Glomerular visceral epithelial cell (primary cell): ENCODE measurements at regions not wholly inside any gene's neighbourhood (a gene's known extent, or its start where the extent isn't known, plus 50 kb on each side); places are given as distances from the start of the nearest gene placed in this dataset.
"Not testable (repeated sequence)": the region's sequence is repeated elsewhere in the genome, so short reads cannot be mapped to it uniquely, and the experiment has no call there.

Source experiments
- DNase-seq: peaks from one replicate; pipeline ENCODE4 v3.0.0-alpha.2; 2016; ENCODE audit errors: extremely low spot score

DNA sequence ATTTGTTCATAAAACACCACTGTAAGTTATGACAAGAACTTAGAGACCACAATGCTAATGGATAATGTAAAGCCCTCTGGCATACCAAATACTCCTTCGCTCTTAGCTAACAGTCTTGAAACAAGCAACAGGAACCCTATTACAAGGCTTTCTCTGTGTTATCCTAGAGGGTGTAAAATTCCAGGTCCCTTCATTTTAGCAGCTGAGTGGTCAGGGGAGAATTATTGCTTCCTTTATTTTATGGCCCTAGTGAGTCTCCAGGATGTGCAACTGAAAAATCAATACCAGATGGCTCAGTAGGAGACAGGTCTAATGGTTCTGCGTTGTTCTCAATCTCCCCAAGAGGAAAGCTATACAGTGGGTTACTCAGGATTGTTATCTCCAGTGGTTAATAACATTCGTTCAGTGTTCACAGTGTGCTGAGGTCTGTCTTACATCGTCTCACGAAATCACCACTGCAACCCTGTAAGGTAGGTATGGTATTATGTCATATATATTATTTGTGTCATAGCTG, 172.7 kb upstream of the CNOT2 start:
- DNase-seq: no peak

GRCh38 chr12:70074510-70074909, 168.7 kb upstream of the CNOT2 start:
- DNase-seq: no peak

DNA sequence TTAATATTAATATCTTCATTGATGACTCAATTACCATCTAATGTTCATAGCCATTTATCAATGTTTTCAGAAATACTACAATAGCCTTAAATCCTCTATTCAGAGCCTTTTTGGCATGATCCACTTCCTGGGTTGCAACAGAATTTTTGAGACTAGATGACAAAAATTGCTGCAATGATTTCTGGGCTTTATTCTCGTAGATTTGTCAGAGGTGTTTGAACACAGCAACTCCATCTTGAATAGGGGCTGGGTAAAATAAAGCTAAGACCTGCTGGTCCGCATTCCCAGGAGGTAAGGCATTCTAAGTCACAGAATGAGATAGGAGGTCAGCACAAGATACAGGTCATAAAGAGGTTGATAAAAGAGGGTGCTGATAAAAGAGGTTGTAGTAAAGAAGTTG, 165.8 kb upstream of the CNOT2 start:
- no peak for DNase-seq

DNA sequence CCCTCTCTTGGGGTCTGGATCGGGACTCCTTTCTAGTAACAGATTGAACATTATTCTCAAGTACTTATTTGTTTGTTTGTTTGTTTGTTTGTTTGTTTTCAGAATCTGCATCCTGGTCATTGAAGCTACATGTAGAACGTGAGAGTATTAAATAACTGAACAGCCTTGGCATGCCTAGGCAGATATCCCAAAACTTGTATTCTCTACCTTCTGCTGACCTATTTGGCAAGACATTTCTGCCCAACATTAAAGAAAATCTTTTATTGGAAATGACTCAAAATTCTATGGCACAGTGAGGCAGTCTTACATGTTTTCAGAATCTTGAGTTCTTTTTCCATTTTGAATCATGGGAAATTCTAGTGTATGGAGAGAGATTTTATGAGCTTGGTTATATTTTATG, 165.1 kb upstream of the CNOT2 start:
- no peak for DNase-seq

GRCh38 chr12:70080566-70080965, 162.7 kb upstream of the CNOT2 start:
- no peak for DNase-seq

GRCh38 chr12:70082997-70083676, 160.1 kb upstream of the CNOT2 start:
- DNase-seq: no peak

GRCh38 chr12:70083677-70084020, 159.6 kb upstream of the CNOT2 start:
- DNase-seq: no peak

DNA sequence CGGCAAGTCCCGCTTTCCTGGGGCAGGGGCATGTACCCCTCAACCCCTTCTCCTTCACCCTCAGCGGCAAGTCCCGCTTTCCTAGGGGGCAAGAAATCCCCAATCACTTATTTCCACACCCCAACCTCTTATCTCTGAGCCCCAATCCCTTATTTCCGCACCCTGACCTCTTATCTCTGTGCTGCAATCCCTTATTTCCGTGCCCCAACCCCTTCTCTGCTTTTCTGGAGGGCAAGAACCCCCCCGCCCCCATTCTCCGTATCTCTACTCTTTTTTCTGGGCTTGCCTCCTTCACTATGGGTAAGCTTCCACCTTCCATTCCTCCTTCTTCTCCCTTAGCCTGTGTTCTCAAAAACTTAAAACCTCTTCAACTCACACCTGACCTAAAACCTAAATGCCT, 156.9 kb upstream of the CNOT2 start:
- DNase-seq: not testable (repeated sequence)

DNA sequence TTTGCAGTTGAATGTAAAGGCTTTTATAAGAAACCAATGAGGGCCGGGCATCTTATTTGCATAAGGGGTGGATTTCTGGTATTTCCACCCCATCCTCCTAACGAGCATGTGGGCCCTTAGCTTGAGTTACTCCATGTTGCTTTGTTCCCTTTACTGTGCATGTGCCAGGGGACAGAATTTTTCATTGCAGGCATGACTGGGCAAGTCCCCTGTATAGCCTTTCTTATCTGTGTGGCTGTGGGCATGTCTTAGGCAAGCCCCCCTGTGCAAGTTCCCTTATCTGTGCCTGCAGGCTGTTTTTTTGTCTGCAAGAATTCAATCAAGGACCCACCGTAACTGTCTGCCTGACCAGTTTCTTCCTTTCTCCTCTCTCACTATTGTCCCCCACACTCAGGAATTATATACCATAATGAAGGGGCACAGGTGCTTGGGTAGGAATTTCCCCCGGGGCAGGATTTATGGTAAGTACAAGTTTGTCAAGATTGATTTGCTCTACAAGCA, 152.2 kb upstream of the CNOT2 start:
- DNase-seq: no peak

DNA sequence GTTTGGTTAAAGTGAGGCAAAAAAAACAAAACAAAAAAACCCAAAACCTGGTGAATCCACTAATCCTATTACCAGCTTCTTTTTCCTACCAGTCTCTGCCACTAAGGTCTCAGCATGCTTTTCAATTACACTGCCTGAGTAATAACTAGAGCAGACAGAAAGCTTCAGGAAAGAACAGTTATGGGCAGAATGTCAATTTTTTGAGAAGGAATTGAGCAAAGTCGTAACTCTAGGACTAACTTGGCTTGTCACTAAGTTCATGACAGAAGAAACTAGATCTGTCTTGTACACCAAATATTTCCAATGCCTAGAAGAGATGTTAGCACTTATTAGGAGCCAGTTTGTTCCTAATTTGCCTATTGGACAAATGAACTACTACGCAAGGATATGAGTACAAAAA, 148.8 kb upstream of the CNOT2 start:
- no peak for DNase-seq

DNA sequence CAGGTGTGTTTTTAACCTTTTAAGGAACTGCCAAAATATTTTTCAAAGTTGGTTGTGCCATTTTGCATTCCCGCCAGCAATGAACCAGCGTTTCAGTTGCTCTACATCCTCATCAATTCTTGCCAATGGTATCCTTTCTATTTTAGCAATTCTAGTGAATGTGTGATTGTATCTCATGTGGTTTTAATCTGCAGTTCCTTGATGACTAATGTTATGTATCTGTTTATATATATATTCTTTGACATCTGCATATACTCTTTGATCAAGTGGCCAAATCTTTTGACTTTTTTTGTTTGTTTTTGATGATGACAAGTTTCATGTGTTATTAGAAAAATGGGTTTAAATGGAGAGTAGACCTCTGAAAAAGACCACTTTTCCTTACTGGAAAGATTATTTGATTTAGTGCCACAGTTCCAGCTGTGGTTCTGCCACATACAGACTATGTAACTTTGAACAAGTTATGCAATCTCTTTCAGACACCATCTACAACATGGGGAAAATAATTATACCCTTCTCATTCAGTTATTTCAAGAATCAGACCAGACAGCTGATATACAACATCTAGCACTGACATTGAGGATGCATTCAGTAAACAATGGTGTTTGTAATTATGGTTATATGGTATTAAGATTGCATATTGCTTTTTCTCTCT, 146.3 kb upstream of the CNOT2 start:
- no peak for DNase-seq

DNA sequence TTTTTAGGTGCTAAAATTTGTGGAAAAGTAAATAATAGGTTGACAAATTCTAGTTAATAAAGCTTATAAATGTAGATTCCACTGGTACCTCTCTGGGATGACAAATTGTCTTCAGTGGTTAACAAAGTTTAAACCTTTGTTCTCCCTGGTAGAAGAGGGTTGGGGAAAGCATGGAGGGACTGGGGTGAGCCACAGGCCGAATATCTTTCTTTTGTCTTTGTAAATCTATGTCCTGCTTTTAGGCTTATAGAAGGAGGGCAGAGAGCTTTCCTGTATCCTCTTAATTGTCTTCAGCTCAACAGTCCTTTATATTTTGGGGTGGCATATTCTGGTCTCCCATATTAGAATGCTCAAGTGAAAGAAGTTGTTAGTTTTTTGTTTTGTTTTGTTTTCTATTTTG, 142.2 kb upstream of the CNOT2 start:
- no peak for DNase-seq

GRCh38 chr12:70106347-70106746, 136.9 kb upstream of the CNOT2 start:
- no peak for DNase-seq

DNA sequence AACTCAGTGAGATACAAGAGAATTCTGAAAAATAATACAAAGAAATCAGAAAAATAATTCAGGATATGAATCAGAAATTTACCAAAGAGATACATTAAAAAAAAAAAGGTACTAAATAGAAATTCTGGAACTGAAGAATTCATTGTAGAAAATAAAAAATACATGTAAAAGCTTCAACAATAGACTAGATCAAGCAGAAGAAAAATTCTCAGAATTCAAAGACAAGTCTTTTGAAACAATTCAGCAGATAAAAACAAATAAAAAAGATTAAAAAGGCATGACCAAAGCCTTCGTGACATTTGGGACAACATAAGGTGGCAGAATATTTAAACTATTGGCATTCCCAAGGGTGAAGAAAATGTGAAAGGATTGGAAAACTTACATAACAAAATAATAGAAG, 133.1 kb upstream of the CNOT2 start:
- DNase-seq: no peak

- no peak for DNase-seq
Measured at GRCh38 chr12:70117670-70118069, 125.6 kb upstream of the CNOT2 start.

GRCh38 chr12:70120970-70121369, 122.3 kb upstream of the CNOT2 start:
- DNase-seq: no peak

DNA sequence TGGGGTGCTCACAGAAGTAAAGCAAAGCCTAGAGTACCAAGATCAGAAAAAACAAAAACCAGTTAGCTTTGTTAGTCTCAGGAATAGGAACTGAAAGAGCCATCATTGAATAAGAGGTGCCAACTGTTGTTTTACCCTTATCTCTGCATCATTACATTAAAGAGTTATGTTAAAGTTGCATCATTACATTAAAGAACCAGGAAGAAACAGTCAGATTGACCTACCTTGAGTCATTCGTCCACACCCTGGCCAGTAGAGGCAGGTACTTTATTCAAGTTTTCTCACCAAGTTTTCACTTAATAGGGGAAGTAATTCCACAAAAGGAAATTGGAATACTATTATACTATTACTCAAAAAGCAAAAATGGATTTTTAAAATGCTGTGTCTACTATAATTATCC, 121.7 kb upstream of the CNOT2 start:
- DNase-seq: no peak

GRCh38 chr12:70122804-70123203, 120.4 kb upstream of the CNOT2 start:
- no peak for DNase-seq

GRCh38 chr12:70149013-70149412, 94.2 kb upstream of the CNOT2 start:
- DNase-seq: no peak

- no peak for DNase-seq
Measured at GRCh38 chr12:70149665-70150064, 93.6 kb upstream of the CNOT2 start.

- no peak for DNase-seq
Measured at GRCh38 chr12:70150230-70150629, 93.0 kb upstream of the CNOT2 start.

- no peak for DNase-seq
Measured at GRCh38 chr12:70151993-70152392, 91.2 kb upstream of the CNOT2 start.

GRCh38 chr12:70154087-70154638, 89.1 kb upstream of the CNOT2 start:
- no peak for DNase-seq
